Ammon's horn (tissue), 1 donor: ENCODE measurements at regions not wholly inside any gene's neighbourhood (a gene's known extent, or its start where the extent isn't known, plus 50 kb on each side); places are given as distances from the start of the nearest gene placed in this dataset.
"Not testable (repeated sequence)": the region's sequence is repeated elsewhere in the genome, so short reads cannot be mapped to it uniquely, and the experiment has no call there.

Experiments
- DNase-seq: peaks from one replicate; pipeline ENCODE4 v3.0.0-alpha.2; 2016; ENCODE audit warnings: low spot score

DNA sequence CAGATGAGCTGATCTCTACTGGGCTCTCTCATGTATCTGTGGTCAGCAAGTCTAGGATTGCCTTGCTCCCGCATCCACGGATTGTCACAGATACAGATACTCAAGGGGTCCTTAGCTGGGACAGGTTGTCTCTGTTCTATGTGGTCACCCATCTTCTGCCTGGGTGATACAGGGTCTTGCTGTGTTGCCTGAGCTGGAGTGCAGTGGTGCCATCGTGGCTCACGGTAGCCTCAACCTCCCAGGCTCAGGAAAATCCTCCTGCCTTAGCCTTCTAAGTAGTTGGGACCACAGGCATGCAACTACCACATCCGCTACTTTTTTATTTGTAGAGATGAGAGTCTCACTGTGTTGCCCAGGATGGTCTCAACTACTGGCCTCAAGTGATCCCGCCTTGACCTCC lies 72.5 kb upstream of the ZNF217 start:
- DNase-seq = no peak

GRCh38 chr20:53664121-53664520 lies 70.5 kb upstream of the ZNF217 start:
- no peak for DNase-seq

DNA sequence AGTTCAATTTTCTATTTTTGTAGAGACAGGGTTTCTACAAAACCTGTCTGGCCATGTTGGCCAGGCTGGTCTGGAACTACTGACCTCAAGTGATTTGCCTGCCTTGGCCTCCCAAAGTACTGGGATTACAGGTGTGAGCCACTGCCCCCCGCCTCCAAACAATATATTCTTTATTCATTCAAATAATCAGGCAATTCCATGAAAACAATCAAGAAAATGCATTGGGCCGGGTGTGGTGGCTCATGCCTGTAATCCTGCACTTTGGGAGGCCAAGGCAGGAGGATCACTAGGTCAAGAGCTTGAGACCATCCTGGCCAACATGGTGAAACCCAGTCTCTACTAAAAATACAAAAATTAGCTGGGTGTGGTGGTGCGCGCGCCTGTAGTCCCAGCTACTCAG lies 69.9 kb upstream of the ZNF217 start:
- DNase-seq = not testable (repeated sequence)

- DNase-seq = no peak
Observed at GRCh38 chr20:53662595-53662994, 69.0 kb upstream of the ZNF217 start.

GRCh38 chr20:53660947-53661381 lies 67.3 kb upstream of the ZNF217 start:
- no peak for DNase-seq

GRCh38 chr20:53660078-53660909 lies 66.7 kb upstream of the ZNF217 start:
- DNase-seq = no peak

- no peak for DNase-seq
Observed at GRCh38 chr20:53658973-53659372, 65.3 kb upstream of the ZNF217 start.

DNA sequence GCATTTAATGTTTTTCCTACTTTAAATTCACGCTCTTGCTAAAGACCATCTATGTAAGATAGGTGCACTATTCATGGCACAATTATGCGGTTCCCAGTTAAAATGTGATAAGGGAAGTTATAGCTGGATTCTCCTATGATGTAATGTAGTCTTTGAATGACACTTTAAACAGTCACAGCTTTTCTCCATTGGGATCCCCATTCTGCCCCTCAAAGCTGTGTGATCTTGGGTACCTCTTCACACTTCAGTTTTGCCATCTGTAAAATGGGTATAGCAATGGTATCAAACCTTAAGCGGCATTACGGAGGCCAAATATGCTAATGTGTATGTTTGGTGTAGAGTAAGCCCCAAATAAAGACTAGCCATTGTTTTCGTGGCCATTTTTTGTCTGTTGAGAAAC lies 64.7 kb upstream of the ZNF217 start:
- no peak for DNase-seq

GRCh38 chr20:53657732-53658131 lies 64.1 kb upstream of the ZNF217 start:
- DNase-seq = no peak

DNA sequence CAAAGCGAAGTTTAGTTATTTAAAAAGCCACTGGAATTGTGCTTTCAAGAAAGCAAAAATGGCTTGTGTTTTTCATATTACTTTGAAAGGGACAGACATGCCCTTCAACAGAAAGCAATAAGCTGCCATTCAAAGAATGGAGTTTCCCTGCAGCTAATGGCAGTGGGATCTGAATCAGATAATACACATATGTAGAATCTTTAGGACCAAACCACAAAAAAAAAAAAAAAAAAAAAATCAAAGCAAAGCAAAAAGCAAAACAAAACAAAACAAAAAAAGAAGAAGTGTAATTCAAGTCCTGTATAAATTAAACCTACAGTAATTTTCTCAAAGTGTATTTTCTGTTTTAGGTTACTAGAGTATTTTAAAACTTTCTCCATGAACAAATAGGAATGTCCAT lies 63.6 kb upstream of the ZNF217 start:
- DNase-seq = no peak

GRCh38 chr20:53656293-53657202 lies 62.9 kb upstream of the ZNF217 start:
- no peak for DNase-seq

DNA sequence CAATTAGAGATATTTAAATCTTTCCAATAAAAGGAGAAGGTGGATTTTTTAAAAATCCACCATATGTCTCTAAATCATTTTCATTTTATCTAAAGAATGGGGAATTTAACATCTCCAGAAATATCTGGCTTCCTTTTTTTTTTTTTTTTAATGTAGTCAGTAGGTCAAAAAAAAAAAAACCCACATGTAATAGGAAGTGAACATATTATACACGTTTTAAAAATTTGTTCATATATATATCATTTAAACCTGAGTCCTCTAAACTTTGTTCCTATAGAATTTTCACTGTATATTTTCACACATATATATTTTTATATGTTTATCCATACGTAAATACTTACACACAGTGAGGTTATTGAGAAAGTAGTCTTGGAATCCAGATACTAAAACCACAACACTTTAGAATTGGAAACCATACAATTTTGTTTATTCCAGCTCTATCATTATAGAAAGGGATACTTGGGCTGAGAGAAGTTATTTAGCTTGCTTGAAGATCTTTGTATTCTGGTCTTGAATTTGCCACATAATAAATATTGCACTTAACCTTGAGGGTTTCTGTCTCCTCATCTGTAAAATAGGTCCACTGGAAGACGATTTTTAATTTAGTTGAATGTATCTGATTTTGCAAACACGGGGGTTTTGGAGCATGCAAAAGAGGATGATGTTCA lies 62.1 kb upstream of the ZNF217 start:
- no peak for DNase-seq

- DNase-seq = peak; percentile 39
Observed at GRCh38 chr20:53654932-53655624, 61.4 kb upstream of the ZNF217 start.

- not testable (repeated sequence) for DNase-seq
Observed at GRCh38 chr20:53654521-53654920, 60.9 kb upstream of the ZNF217 start.

- DNase-seq = no peak
Observed at GRCh38 chr20:53652859-53653517, 59.3 kb upstream of the ZNF217 start.

DNA sequence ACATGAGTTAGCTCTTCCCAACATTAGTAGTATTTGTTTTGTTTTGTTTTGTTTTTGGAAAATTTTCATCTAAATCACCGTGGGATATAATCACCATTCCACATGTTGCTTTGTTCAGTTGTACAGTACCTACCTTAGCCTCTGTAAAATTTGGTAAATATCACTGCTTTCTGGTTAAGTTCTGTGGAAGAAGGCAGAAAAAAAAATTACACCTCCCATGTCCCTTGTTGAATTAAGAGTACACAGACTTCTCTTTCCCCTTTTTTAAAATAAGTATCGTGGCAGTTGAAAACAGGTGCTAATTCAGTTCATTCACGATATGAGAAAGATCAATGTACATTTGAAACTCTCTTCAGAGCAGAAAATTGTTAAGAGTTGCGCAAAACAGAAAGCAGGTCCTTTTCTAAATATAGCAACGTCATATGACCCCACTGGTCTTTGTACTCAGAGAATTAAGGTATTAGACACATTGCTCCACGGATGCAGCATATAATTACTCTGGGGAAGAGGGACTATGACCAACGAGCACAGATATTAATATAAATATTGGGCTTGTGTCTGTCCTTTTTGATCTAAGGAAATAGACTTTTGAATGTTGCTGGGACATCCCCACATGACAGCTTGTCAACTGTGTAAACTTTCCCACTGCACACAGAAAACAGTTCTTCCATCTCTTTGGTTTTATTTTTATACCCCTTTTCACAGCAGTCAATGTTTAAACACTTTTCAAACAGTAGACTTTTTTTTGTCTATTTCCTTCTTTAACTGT lies 58.6 kb upstream of the ZNF217 start:
- DNase-seq = peak; percentile 32

GRCh38 chr20:53649493-53649892 lies 55.9 kb upstream of the ZNF217 start:
- DNase-seq = not testable (repeated sequence)

- DNase-seq = no peak
Observed at GRCh38 chr20:53647286-53647821, 53.7 kb upstream of the ZNF217 start.

DNA sequence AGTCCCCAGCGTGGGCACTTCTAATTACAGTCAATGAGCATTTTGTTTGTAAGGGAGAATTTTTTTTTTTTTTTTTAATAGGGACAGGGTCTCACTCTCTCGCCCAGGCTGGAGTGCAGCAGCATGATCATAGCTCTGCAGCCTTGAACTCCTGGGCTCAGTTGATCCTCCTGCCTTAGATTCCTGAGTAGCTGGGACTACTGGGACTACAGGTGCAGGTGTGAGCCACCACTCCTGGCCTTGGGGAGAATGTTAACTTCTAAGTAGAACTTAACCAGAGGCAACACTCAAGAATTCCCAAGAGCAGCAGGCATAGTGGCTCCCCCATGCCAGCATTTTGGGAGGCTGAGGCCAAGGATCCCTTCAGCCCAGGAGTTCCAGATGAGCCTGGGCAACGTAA lies 52.9 kb upstream of the ZNF217 start:
- DNase-seq = no peak

DNA sequence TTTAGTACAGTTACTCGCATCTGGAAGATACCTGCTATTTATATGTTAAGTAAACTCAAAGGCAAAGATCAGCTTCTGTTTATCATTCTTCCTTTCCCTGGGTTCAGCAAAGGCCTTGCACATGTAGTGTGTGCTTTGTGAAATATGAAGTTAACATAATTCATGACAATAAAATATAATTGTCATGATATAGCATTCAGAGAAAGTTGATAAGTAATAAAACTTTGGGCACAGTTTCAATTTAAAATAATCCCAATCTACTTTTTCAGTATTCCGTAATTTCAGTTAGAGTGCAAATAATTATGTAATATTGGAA lies 51.9 kb upstream of the ZNF217 start:
- DNase-seq = no peak
